Trophoblast cell (in vitro differentiated cells and primary cell): ENCODE measurements at regions not wholly inside any gene's neighbourhood (a gene's known extent, or its start where the extent isn't known, plus 50 kb on each side); places are given as distances from the start of the nearest gene placed in this dataset.

Experiments
- DNase-seq, 2 donors: peaks; one replicate each; pipeline ENCODE4 v3.0.0-alpha.2; 2016
- H2AFZ ChIP-seq: 2 replicates; pipeline ENCODE4 v1.6.1; 2013; ENCODE audit warnings: low read length, moderate library complexity, mild to moderate bottlenecking; ENCODE audit not compliant: insufficient read depth, poor library complexity
- H2AK5ac ChIP-seq: 2 replicates; pipeline ENCODE4 v1.6.1; 2013; ENCODE audit warnings: mild to moderate bottlenecking, low read length
- H2BK120ac ChIP-seq: 2 replicates; pipeline ENCODE4 v1.6.1; 2013; ENCODE audit warnings: low read length, mild to moderate bottlenecking, moderate library complexity; ENCODE audit not compliant: insufficient read depth, poor library complexity
- H2BK12ac ChIP-seq: 2 replicates; pipeline ENCODE4 v1.6.1; 2013; ENCODE audit warnings: mild to moderate bottlenecking, low read length, moderate library complexity
- H2BK5ac ChIP-seq: 2 replicates; pipeline ENCODE4 v1.6.1; 2013; ENCODE audit warnings: low read length, low read depth, moderate library complexity, mild to moderate bottlenecking; ENCODE audit not compliant: poor library complexity
- H3K14ac ChIP-seq: 2 replicates; pipeline ENCODE4 v1.6.1; 2013; ENCODE audit warnings: mild to moderate bottlenecking, low read length
- H3K18ac ChIP-seq: 2 replicates; pipeline ENCODE4 v1.6.1; 2013; ENCODE audit warnings: mild to moderate bottlenecking, low read length
- H3K23ac ChIP-seq: 2 replicates; pipeline ENCODE4 v1.6.1; 2013; ENCODE audit warnings: low read length
- H3K27ac ChIP-seq: 2 replicates; pipeline ENCODE4 v1.5.1; 2013; ENCODE audit warnings: low read depth, mild to moderate bottlenecking, inconsistent platforms, low read length, moderate library complexity
- H3K27me3 ChIP-seq: 2 replicates; pipeline ENCODE4 v1.6.1; 2013; ENCODE audit warnings: inconsistent platforms, mild to moderate bottlenecking, low read length, moderate library complexity; ENCODE audit not compliant: insufficient read depth
- H3K36me3 ChIP-seq, 2 experiments: 1 replicate in 1 of 2; 2 replicates in 1 of 2; pipeline ENCODE4 v1.6.1; 2013; ENCODE audit warnings: low read length in 2 of 2, mild to moderate bottlenecking in 2 of 2, moderate library complexity in 1 of 2; ENCODE audit not compliant: insufficient read depth in 2 of 2, control insufficient read depth in 1 of 2
- H3K4ac ChIP-seq: 2 replicates; pipeline ENCODE4 v1.6.1; 2013; ENCODE audit warnings: low read depth, mild to moderate bottlenecking, low read length, moderate library complexity
- H3K4me1 ChIP-seq, 2 experiments: 1 replicate in 1 of 2; 2 replicates in 1 of 2; pipeline ENCODE4 v1.6.1; 2013; ENCODE audit warnings: low read length in 2 of 2, mild to moderate bottlenecking in 2 of 2, moderate library complexity in 1 of 2; ENCODE audit not compliant: insufficient read depth in 2 of 2, control insufficient read depth in 1 of 2
- H3K4me2 ChIP-seq: 2 replicates; pipeline ENCODE4 v1.6.1; 2013; ENCODE audit warnings: inconsistent platforms, mild to moderate bottlenecking, low read length, moderate library complexity
- H3K4me3 ChIP-seq: 2 replicates; pipeline ENCODE4 v1.5.1; 2013; ENCODE audit warnings: mild to moderate bottlenecking, low read depth, low read length, inconsistent platforms
- H3K79me1 ChIP-seq: one replicate; pipeline ENCODE4 v1.6.1; 2013; ENCODE audit warnings: low read length
- H3K79me2 ChIP-seq: 2 replicates; pipeline ENCODE4 v1.6.1; 2013; ENCODE audit warnings: low read length, mild to moderate bottlenecking; ENCODE audit not compliant: control insufficient read depth, insufficient read depth, poor library complexity
- H3K9ac ChIP-seq: 2 replicates; pipeline ENCODE4 v1.6.1; 2013; ENCODE audit warnings: mild to moderate bottlenecking, low read length
- H3K9me3 ChIP-seq: 2 replicates; pipeline ENCODE4 v1.6.1; 2013; ENCODE audit warnings: low read depth, mild to moderate bottlenecking, control low read depth, inconsistent platforms, low read length; ENCODE audit not compliant: insufficient read depth
- H4K12ac ChIP-seq: 2 replicates; pipeline ENCODE4 v1.6.1; 2013; ENCODE audit warnings: low read depth, mild to moderate bottlenecking, low read length, moderate library complexity
- H4K8ac ChIP-seq: 2 replicates; pipeline ENCODE4 v1.6.1; 2013; ENCODE audit warnings: low read depth, mild to moderate bottlenecking, low read length, moderate library complexity
- H4K91ac ChIP-seq: one replicate; pipeline ENCODE4 v1.6.1; 2013; ENCODE audit warnings: low read depth, mild to moderate bottlenecking, low read length, moderate library complexity
- WGBS: extraction: QIAGEN DNeasy Blood & Tissue Kit; methylation state at CpG from one replicate; pipeline ENCODE4 v1.1.7; 2013; ENCODE audit warnings: missing lambda C conversion rate; ENCODE audit not compliant: insufficient read length, insufficient coverage; ENCODE audit errors: extremely low coverage; 5-methylcytosine and 5-hydroxymethylcytosine counted together

- no peak overlapping the region for H3K18ac ChIP-seq
- no peaks in the 10 kb centered on the region for H3K4me1 ChIP-seq
- H3K9ac ChIP-seq = no peak overlapping the region
- H3K27me3 ChIP-seq = no peaks in the 10 kb centered on the region
- H2BK5ac ChIP-seq = no peak overlapping the region
- no peak overlapping the region for H3K4me3 ChIP-seq
- WGBS = no CpG with 5 or more reads among the region's 2 CpGs
- H3K79me2 ChIP-seq = no peaks in the 10 kb centered on the region
- no peak overlapping the region for H4K12ac ChIP-seq
- no peak overlapping the region for H2AFZ ChIP-seq
- H4K91ac ChIP-seq = no peak overlapping the region
- H3K9me3 ChIP-seq = no peaks in the 10 kb centered on the region
- no peak overlapping the region for H2BK120ac ChIP-seq
- no peak overlapping the region for H2BK12ac ChIP-seq
- no peak overlapping the region for H3K4me2 ChIP-seq
- no peak overlapping the region for H4K8ac ChIP-seq
- no peak overlapping the region for H3K4ac ChIP-seq
- H3K14ac ChIP-seq = no peak overlapping the region
- no peak overlapping the region for H2AK5ac ChIP-seq
- no peak overlapping the region for H3K27ac ChIP-seq
- no peak overlapping the region for H3K23ac ChIP-seq
- no peaks in the 10 kb centered on the region for H3K36me3 ChIP-seq
- H3K79me1 ChIP-seq = no peaks in the 10 kb centered on the region
- DNase-seq = no peak
Observed at GRCh38 chr4:137823007-137823406, 290.7 kb upstream of the PCDH18 start.

GRCh38 chr4:137819964-137820383 is 287.7 kb upstream of the PCDH18 start:
- H3K23ac ChIP-seq = no peak overlapping the region
- H2BK5ac ChIP-seq = no peak overlapping the region
- DNase-seq = peak; percentile 41 to 68
- no peak overlapping the region for H2BK120ac ChIP-seq
- H4K8ac ChIP-seq = no peak overlapping the region
- no peak overlapping the region for H2AK5ac ChIP-seq
- H3K4me3 ChIP-seq = no peak overlapping the region
- H2AFZ ChIP-seq = no peak overlapping the region
- no peaks in the 10 kb centered on the region for H3K27me3 ChIP-seq
- WGBS = no CpG with 5 or more reads among the region's 1 CpG
- H4K91ac ChIP-seq = no peak overlapping the region
- H4K12ac ChIP-seq = no peak overlapping the region
- no peak overlapping the region for H3K4me2 ChIP-seq
- no peak overlapping the region for H3K14ac ChIP-seq
- H3K27ac ChIP-seq = no peak overlapping the region
- no peaks in the 10 kb centered on the region for H3K4me1 ChIP-seq
- no peaks in the 10 kb centered on the region for H3K79me1 ChIP-seq
- no peaks in the 10 kb centered on the region for H3K79me2 ChIP-seq
- no peaks in the 10 kb centered on the region for H3K9me3 ChIP-seq
- no peaks in the 10 kb centered on the region for H3K36me3 ChIP-seq
- no peak overlapping the region for H3K18ac ChIP-seq
- no peak overlapping the region for H3K9ac ChIP-seq
- H3K4ac ChIP-seq = no peak overlapping the region
- no peak overlapping the region for H2BK12ac ChIP-seq

GRCh38 chr4:137812258-137812657 is 280.0 kb upstream of the PCDH18 start:
- Histone ChIP-seq H3K4me3 (no peak overlapping the region), H2BK12ac (no peak overlapping the region), H3K27me3 (no peaks in the 10 kb centered on the region), H4K12ac (no peak overlapping the region), H3K4me2 (no peak overlapping the region), H4K8ac (no peak overlapping the region), H3K14ac (no peak overlapping the region), H4K91ac (no peak overlapping the region), H3K36me3 (no peaks in the 10 kb centered on the region), H2BK120ac (no peak overlapping the region), H3K9me3 (no peaks in the 10 kb centered on the region), H3K79me1 (no peaks in the 10 kb centered on the region), H3K4ac (no peak overlapping the region), H3K27ac (no peak overlapping the region), H2AK5ac (no peak overlapping the region), H3K23ac (no peak overlapping the region), H3K18ac (no peak overlapping the region), H2AFZ (no peak overlapping the region), H2BK5ac (no peak overlapping the region), H3K4me1 (no peaks in the 10 kb centered on the region), H3K9ac (no peak overlapping the region), H3K79me2 (no peaks in the 10 kb centered on the region)
- no CpG with 5 or more reads among the region's 4 CpGs for WGBS
- DNase-seq = no peak

GRCh38 chr4:137806420-137806819 is 274.1 kb upstream of the PCDH18 start:
- no peak overlapping the region for H4K91ac ChIP-seq
- WGBS = no CpG with 5 or more reads among the region's 3 CpGs
- H4K8ac ChIP-seq = no peak overlapping the region
- no peaks in the 10 kb centered on the region for H3K4me1 ChIP-seq
- no peak overlapping the region for H3K23ac ChIP-seq
- H3K79me1 ChIP-seq = no peaks in the 10 kb centered on the region
- DNase-seq = no peak
- no peak overlapping the region for H4K12ac ChIP-seq
- no peaks in the 10 kb centered on the region for H3K79me2 ChIP-seq
- no peak overlapping the region for H3K4ac ChIP-seq
- no peak overlapping the region for H3K14ac ChIP-seq
- no peaks in the 10 kb centered on the region for H3K36me3 ChIP-seq
- no peak overlapping the region for H3K27ac ChIP-seq
- H2BK120ac ChIP-seq = no peak overlapping the region
- no peak overlapping the region for H3K4me3 ChIP-seq
- no peak overlapping the region for H3K4me2 ChIP-seq
- no peaks in the 10 kb centered on the region for H3K27me3 ChIP-seq
- H2AK5ac ChIP-seq = no peak overlapping the region
- H2BK5ac ChIP-seq = no peak overlapping the region
- no peak overlapping the region for H2AFZ ChIP-seq
- no peak overlapping the region for H3K9ac ChIP-seq
- H3K18ac ChIP-seq = no peak overlapping the region
- no peaks in the 10 kb centered on the region for H3K9me3 ChIP-seq
- no peak overlapping the region for H2BK12ac ChIP-seq
